ENCODE measurements at regions not wholly inside any gene's neighbourhood (a gene's known extent, or its start where the extent isn't known, plus 50 kb on each side); places are given as distances from the start of the nearest gene placed in this dataset.

DNA sequence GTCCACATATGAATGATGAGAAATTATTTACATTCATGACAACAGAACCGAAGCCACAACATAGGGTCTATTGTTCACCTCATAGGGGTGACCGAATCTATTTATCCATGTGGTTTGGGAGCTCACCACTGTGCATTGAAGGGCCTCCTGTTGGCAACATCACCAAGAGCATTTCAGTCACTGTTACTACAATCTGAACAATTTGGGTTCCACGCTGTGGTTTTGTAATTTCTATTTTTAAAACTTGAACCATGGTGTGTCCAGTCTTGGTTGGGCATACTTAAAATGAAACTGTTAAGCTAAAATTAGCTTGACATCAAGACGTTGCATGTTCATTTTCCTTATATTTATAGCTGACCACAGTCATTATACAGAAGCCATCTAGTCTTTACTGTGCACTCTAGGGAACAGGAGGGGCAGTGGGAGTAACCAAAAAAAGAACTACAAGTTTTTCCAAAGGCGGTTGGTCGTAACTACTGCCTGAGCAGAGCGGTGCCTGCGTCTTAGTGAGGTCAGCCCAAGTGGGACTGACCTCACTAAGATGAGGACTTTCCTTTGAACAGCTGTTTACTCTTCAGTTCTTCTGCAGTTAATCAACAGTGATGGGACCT lies 192.1 kb downstream of the SPRY1 start:
- no peak for TF ChIP-seq POLR2A (IDR thresholded peaks at IDR 0.05; ENCODE audit: low read depth, low read length)
- no peak for TF ChIP-seq POLR2AphosphoS5 (IDR thresholded peaks at IDR 0.05; ENCODE audit: low read depth, low read length)

All from GM12892 (cell line).